ENCODE measurements at regions not wholly inside any gene's neighbourhood (a gene's known extent, or its start where the extent isn't known, plus 50 kb on each side); places are given as distances from the start of the nearest gene placed in this dataset.

DNA sequence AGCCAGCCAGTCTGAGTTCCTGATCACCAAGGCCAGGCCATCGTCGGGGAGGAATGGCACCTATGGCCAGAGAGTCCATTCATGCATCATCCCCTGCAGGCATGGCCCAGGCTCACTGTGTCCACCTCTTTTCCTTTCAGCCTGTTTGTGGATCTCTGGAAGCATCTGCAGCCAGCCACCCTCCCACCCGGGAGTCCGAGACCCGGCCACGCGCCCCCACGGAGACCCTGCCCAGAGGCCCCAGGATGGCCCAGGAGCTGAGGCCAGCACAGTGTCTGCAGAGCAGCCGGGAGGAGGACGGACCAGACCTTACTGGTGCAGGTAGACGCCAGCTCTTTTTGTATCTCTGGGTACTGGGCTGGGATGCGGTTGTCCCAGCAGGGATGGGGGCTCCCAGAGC is 245.1 kb upstream of the CIBAR2 start:
- Histone ChIP-seq H3K4ac (ENCODE audit: low read depth, low read length) (no peak overlapping the region), H3K9ac (ENCODE audit: low read depth, low read length) (no peak overlapping the region), H3K36me3 (ENCODE audit: control insufficient read depth, insufficient read depth, low read length) (peaks cover 2% of the 10 kb centered on the region; the same call in 1 of the 2 replicates), H2BK5ac (ENCODE audit: low read depth, low read length, poor library complexity, severe bottlenecking) (no peak overlapping the region), H3K9me1 (ENCODE audit: insufficient read depth, low read length) (peaks cover 15% of the 10 kb centered on the region; the same call in 1 of the 2 replicates), H3K14ac (replicated peaks; ENCODE audit: low read depth, low read length) (no peak overlapping the region), H3K4me2 (ENCODE audit: low read depth, low read length) (no peak overlapping the region), H3K27ac (ENCODE audit: insufficient read depth, low read length) (no peak overlapping the region), H3K4me3 (ENCODE audit: insufficient read depth, low read depth, low read length) (no peak overlapping the region), H4K91ac (ENCODE audit: insufficient read depth, low read depth, low read length) (no peak overlapping the region), H3K23ac (ENCODE audit: low read depth, low read length) (no peak overlapping the region), H2AK9ac (replicated peaks; ENCODE audit: low read depth, low read length, poor library complexity) (no peak overlapping the region), H3K79me1 (ENCODE audit: low read depth in 1 of 2, low read length in 2 of 2) (peaks cover 24 to 59% of the 10 kb centered on the region in 2 experiments), H3K4me1 (ENCODE audit: control insufficient read depth, insufficient read depth, low read length) (peaks cover 26% of the 10 kb centered on the region), H2BK120ac (ENCODE audit: low read depth, low read length) (no peak overlapping the region), H2BK20ac (ENCODE audit: low read depth, low read length) (no peak overlapping the region), H2AK5ac (ENCODE audit: low read depth, low read length) (peak overlapping the region; percentile 24; the same call in 1 of the 2 replicates), H4K8ac (ENCODE audit: low read depth in 2 of 2, low read length in 2 of 2) (no peak overlapping the region), H3K27me3 (ENCODE audit: control insufficient read depth, insufficient read depth, low read length) (no peaks in the 10 kb centered on the region), H2AFZ (replicated peaks; ENCODE audit: low read length, poor library complexity) (no peak overlapping the region), H4K5ac (ENCODE audit: low read depth, low read length) (no peak overlapping the region), H3K56ac (ENCODE audit: extremely low read depth, insufficient read depth, low read length) (no peak overlapping the region), H3K9me3 (ENCODE audit: control insufficient read depth, insufficient read depth, low read length) (0 out of 2 replicates have a peak, but pooled peaks cover 3% of the 10 kb centered on the region), H4K20me1 (ENCODE audit: insufficient read depth, low read length) (peaks cover 80% of the 10 kb centered on the region), H2BK15ac (ENCODE audit: low read depth, low read length) (no peak overlapping the region), H3K18ac (ENCODE audit: low read depth, low read length) (no peak overlapping the region)
- ATAC-seq (ENCODE audit: low read depth), result no peak
- no peak for DNase-seq
- ChIA-PET POLR2A (ENCODE audit: unreplicated experiment) (no interaction called here), CTCF (no interaction called here)
- WGBS, 2 experiments (ENCODE audit: extremely low coverage in 2 of 2, insufficient read length in 1 of 2), result 100% methylated on average over 7 of the region's 12 CpGs; no CpG with 5 or more reads in 1 of the 2 experiments
- no peak for TF ChIP-seq MAFK (IDR thresholded peaks at IDR 0.05; ENCODE audit: low read depth, low read length)
- no peak for TF ChIP-seq BHLHE40 (IDR thresholded peaks at IDR 0.05; ENCODE audit: low read depth, low read length)
- no peak for TF ChIP-seq RAD21 (IDR thresholded peaks at IDR 0.05; ENCODE audit: low read length)
- no peak for TF ChIP-seq CHD1 (IDR thresholded peaks at IDR 0.05; ENCODE audit: low read depth, low read length)
- dilution Hi-C loops (cut with HindIII; ENCODE audit: low sequenced_read_pairs, unreplicated experiment) (no loop called here), in situ Hi-C loops (cut with MboI; ENCODE audit: low sequenced_read_pairs) (no loop called here), intact Hi-C loops (cut with micrococcal nuclease) (no loop called here)
- no TSS peak for BruUV-seq (replicated peaks)

Measured in IMR-90 (cell line).